Activated CD8-positive, alpha-beta T cell treated with anti-CD3 and anti-CD28 coated beads for 36 hours (primary cell): ENCODE measurements at regions not wholly inside any gene's neighbourhood (a gene's known extent, or its start where the extent isn't known, plus 50 kb on each side); places are given as distances from the start of the nearest gene placed in this dataset.

Experiments used
- ATAC-seq: fragments of 200-7000 bp; cut with Tn5 transposase; one replicate; pipeline ENCODE4 v1.10.0; 2021; ENCODE audit warnings: mild to moderate bottlenecking, moderate library complexity
- CTCF ChIA-PET: fragments of 350-600 bp; sonication (Branson Sonifier 250); formaldehyde crosslinking; loops from one replicate; lab custom pipeline; 2021; ENCODE audit warnings: antibody characterized with exemption; lab: Charles Lee
- POLR2A ChIA-PET: fragments of 350-600 bp; sonication (Branson Sonifier 250); formaldehyde crosslinking; loops from one replicate; lab custom pipeline; 2021; ENCODE audit warnings: antibody characterized with exemption; lab: Charles Lee
- DNase-seq: peaks from one replicate; pipeline ENCODE4 v3.0.0-alpha.2; 2020
- H3K27ac Mint-ChIP-seq: one replicate; pipeline ENCODE4 v1.8.0; 2021; ENCODE audit warnings: mild to moderate bottlenecking, mixed read lengths
- H3K27me3 Mint-ChIP-seq: one replicate; pipeline ENCODE4 v1.8.0; 2021; ENCODE audit warnings: mixed read lengths
- H3K36me3 Mint-ChIP-seq: one replicate; pipeline ENCODE4 v1.8.0; 2021; ENCODE audit warnings: low read depth, mixed read lengths
- H3K4me1 Mint-ChIP-seq: one replicate; pipeline ENCODE4 v1.8.0; 2021; ENCODE audit warnings: low read depth, mixed read lengths
- H3K4me3 Mint-ChIP-seq: one replicate; pipeline ENCODE4 v1.8.0; 2021; ENCODE audit warnings: mild to moderate bottlenecking, moderate library complexity, mixed read lengths
- H3K9me3 Mint-ChIP-seq: one replicate; pipeline ENCODE4 v1.8.0; 2021; ENCODE audit warnings: mixed read lengths
- intact Hi-C: fragments of 100-400 bp; cut with micrococcal nuclease; formaldehyde crosslinking; loops from one replicate; pipeline ENCODE4 v1.10.0; 2022
- TF ChIP-seq, protein P1 (sequence below): fragments of 200-600 bp; IDR thresholded peaks from one replicate; pipeline ENCODE4 v1.8.0; 2022; ENCODE audit warnings: antibody characterized with exemption, mild to moderate bottlenecking

DNA sequence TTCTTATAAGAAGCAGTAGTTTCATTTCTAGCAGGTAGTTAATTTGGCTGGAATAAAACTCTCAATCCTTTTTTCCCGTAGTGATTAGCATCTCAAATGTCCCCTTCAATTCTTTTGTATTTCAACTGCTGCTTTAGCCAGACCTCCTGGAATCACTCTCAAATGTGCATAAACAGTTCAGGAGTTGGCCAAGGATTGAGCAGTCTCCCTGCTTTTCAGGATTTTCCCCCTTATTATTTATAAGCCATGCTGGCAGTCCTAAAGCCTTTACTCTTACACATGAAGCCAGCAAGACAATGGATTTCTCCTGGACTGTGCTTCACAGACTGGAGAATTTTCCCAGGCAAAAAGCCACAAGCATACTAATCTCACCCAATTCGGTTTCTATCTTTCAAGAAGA lies 950.1 kb downstream of the VRK1 start:
- TF ChIP-seq, protein P1, sequence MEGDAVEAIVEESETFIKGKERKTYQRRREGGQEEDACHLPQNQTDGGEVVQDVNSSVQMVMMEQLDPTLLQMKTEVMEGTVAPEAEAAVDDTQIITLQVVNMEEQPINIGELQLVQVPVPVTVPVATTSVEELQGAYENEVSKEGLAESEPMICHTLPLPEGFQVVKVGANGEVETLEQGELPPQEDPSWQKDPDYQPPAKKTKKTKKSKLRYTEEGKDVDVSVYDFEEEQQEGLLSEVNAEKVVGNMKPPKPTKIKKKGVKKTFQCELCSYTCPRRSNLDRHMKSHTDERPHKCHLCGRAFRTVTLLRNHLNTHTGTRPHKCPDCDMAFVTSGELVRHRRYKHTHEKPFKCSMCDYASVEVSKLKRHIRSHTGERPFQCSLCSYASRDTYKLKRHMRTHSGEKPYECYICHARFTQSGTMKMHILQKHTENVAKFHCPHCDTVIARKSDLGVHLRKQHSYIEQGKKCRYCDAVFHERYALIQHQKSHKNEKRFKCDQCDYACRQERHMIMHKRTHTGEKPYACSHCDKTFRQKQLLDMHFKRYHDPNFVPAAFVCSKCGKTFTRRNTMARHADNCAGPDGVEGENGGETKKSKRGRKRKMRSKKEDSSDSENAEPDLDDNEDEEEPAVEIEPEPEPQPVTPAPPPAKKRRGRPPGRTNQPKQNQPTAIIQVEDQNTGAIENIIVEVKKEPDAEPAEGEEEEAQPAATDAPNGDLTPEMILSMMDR: no peak
- CTCF ChIA-PET: no interaction called here
- POLR2A ChIA-PET: no interaction called here
- peaks cover 3% of the 10 kb centered on the region for H3K4me1 Mint-ChIP-seq
- DNase-seq (no peak), ATAC-seq (no peak)
- H3K9me3 Mint-ChIP-seq: peaks cover 9% of the 10 kb centered on the region
- H3K27ac Mint-ChIP-seq: no peak overlapping the region
- no peak overlapping the region for H3K4me3 Mint-ChIP-seq
- no peaks in the 10 kb centered on the region for H3K36me3 Mint-ChIP-seq
- intact Hi-C loops: no loop called here
- H3K27me3 Mint-ChIP-seq: no peaks in the 10 kb centered on the region

DNA sequence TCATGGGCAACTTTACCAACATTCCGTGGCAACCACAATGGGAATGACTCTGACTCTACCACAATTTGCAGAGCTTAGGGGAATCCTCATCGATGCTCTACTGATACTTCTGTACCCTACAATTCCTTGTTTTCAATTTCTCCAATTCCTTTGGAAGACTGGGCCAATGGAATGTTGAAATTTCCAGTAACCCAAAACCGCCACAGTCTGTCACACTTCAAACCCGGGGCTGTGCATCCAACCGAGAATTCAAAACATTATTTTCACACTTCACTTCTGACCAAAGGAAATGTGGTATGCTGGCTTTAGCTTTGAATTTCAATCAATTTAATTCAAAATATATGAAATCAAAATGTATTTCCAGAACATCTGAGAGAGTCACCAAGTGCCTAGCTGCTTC lies 951.4 kb downstream of the VRK1 start:
- no peak for ATAC-seq
- no peak for DNase-seq
- Mint-ChIP-seq H3K4me3 (no peak overlapping the region), H3K27ac (no peak overlapping the region), H3K4me1 (peaks cover 3% of the 10 kb centered on the region), H3K36me3 (no peaks in the 10 kb centered on the region), H3K9me3 (peaks cover 9% of the 10 kb centered on the region), H3K27me3 (no peaks in the 10 kb centered on the region)
- ChIA-PET POLR2A (no interaction called here), CTCF (no interaction called here)
- TF ChIP-seq, protein P1: no peak
- intact Hi-C loops: no loop called here

DNA sequence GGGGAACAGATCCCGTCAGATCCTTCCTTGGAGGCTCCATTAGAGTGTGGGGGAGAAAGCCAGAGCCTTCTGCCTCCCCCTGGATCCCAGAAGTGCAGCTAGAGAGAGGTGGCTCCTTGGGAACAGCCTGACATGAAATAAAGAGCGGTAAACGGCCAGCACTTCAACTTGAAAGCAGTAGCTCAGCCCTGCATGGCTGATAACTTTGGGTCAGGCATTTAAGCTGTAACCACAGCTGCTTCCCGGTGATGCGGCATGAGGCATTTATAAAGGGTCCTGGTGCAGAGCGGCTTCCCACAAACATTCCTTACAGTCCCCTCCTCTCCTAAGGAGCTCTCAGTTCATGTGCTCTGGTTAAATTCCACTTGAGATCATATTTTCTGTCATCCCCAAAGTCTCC lies 960.3 kb downstream of the VRK1 start:
- Mint-ChIP-seq H3K4me1 (peaks cover 4% of the 10 kb centered on the region), H3K27me3 (no peaks in the 10 kb centered on the region), H3K9me3 (no peaks in the 10 kb centered on the region), H3K4me3 (no peak overlapping the region), H3K36me3 (no peaks in the 10 kb centered on the region), H3K27ac (no peak overlapping the region)
- no peak for DNase-seq
- intact Hi-C loops: no loop called here
- ChIA-PET CTCF (interaction anchor here (0.8 kb wide), 1 partner anchor 20 kb away, joined by 3 read pairs; no protein-coding TSS in a partner anchor), POLR2A (interaction anchor here (1.1 kb wide), 1 partner anchor 1558 kb away, joined by 3 read pairs; no protein-coding TSS in a partner anchor)
- TF ChIP-seq, protein P1: no peak
- ATAC-seq: no peak

DNA sequence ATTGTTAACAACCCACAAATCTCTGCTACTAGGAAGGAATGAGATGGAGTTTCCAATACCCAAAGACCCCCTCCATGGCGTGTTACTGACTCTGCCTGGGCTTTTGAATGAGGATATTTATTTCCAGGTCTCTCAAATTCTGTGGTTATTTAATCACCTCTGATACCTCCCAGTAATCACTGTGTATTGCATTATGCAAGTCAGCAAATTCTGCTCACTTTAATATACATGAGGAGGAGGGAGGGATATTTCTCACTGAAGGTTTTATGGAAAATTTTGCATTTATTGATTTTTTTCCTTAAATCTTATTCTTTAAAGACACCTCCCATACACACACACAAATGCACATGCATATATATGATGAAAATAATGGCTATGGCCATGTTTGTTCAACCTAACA lies 962.9 kb downstream of the VRK1 start:
- no peak overlapping the region for H3K27ac Mint-ChIP-seq
- H3K4me3 Mint-ChIP-seq: no peak overlapping the region
- ChIA-PET POLR2A (no interaction called here), CTCF (no interaction called here)
- ATAC-seq: no peak
- no peaks in the 10 kb centered on the region for H3K36me3 Mint-ChIP-seq
- intact Hi-C loops: no loop called here
- H3K4me1 Mint-ChIP-seq: peaks cover 9% of the 10 kb centered on the region
- no peaks in the 10 kb centered on the region for H3K9me3 Mint-ChIP-seq
- no peak for DNase-seq
- H3K27me3 Mint-ChIP-seq: no peaks in the 10 kb centered on the region
- TF ChIP-seq, protein P1: no peak

DNA sequence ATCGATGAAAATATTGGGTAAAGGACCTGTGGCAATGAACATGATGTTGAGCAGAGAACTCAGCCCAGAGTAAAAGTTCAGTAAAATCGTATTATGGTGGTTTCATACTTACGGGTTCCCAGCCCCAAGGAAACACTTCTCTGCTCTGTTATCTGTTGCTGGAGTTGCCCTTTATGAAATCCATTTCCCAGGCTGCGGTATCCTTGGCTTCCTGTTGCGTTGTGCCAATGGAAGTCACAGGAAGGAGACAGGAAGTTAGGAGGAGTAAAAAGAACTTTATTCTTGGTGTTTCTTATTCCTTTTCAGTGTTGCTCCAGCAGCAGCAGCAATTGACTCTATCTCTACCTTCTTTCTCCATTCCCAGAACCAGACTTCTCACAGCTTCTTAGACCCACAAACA lies 965.2 kb downstream of the VRK1 start:
- no peak for DNase-seq
- Mint-ChIP-seq H3K36me3 (no peaks in the 10 kb centered on the region), H3K27ac (no peak overlapping the region), H3K27me3 (no peaks in the 10 kb centered on the region), H3K4me1 (peaks cover 9% of the 10 kb centered on the region), H3K9me3 (no peaks in the 10 kb centered on the region), H3K4me3 (no peak overlapping the region)
- ChIA-PET CTCF (no interaction called here), POLR2A (no interaction called here)
- intact Hi-C loops: no loop called here
- no peak for ATAC-seq
- TF ChIP-seq, protein P1: no peak
